HepG2 (cell line): ENCODE measurements at regions not wholly inside any gene's neighbourhood (a gene's known extent, or its start where the extent isn't known, plus 50 kb on each side); places are given as distances from the start of the nearest gene placed in this dataset.

Experiments
- ATAC-seq: fragments of 200-7000 bp; cut with Tn5 transposase; 3 replicates; pipeline ENCODE4 v1.9.1; 2020; ENCODE audit warnings: mild to moderate bottlenecking, moderate library complexity
- BruUV-seq: library from RNA; stranded (reverse); fragments of 400-500 nt; replicated peaks from 2 replicates; lab custom pipeline; 2021; lab: Mats Ljungman, UMichigan
- CTCF ChIA-PET: fragments of 300-600 bp; formaldehyde crosslinking; extraction: SDS; loops from one replicate; lab custom pipeline; 2021; ENCODE audit warnings: low total read pairs, inconsistent platforms, low intra/inter-chr PET ratio; lab: Yijun Ruan, JAX
- POLR2A ChIA-PET: fragments of 350-600 bp; sonication (Branson Sonifier 250); formaldehyde crosslinking; loops from one replicate; lab custom pipeline; 2020; ENCODE audit warnings: antibody characterized with exemption, inconsistent platforms; lab: Yijun Ruan, JAX
- DNase-seq: peaks from one replicate; pipeline ENCODE4 v3.0.0-alpha.2; 2015; ENCODE audit warnings: low spot score
- FAIRE-seq: peaks from 3 replicates; lab custom pipeline; 2011; peaks lifted over from hg19 to GRCh38; lab: Jason Lieb, UNC
- H2AFZ ChIP-seq: one replicate; pipeline ENCODE4 v1.6.1; 2011; ENCODE audit warnings: low read length, inconsistent platforms
- H3K27ac ChIP-seq: fragments of 300-600 bp; 3 replicates; pipeline ENCODE4 v1.8.0; 2011; ENCODE audit warnings: mixed run types, mild to moderate bottlenecking, mixed read lengths, low read length, inconsistent platforms; ENCODE audit not compliant: insufficient read depth; ENCODE audit errors: extremely low read length
- H3K27me3 ChIP-seq, 2 experiments: fragments of 200-600 bp in 1 of 2; 2 replicates in 1 of 2; 3 replicates in 1 of 2; pipeline versions ENCODE4 v1.6.0 to v1.8.0; 2011; ENCODE audit warnings: low read length in 2 of 2, mild to moderate bottlenecking in 2 of 2, moderate library complexity in 2 of 2, inconsistent platforms in 1 of 2; ENCODE audit not compliant: insufficient read depth in 2 of 2, control insufficient read depth in 1 of 2
- H3K36me3 ChIP-seq, 2 experiments: fragments of 200-600 bp in 1 of 2; replicated peaks in 1 of 2; 2 replicates in 1 of 2; 3 replicates in 1 of 2; pipeline versions ENCODE4 v1.5.1 to v1.8.0; 2011; ENCODE audit warnings: low read length in 2 of 2, inconsistent platforms in 1 of 2; ENCODE audit not compliant: insufficient read depth in 2 of 2, control insufficient read depth in 1 of 2
- H3K4me1 ChIP-seq: 2 replicates; pipeline ENCODE4 v1.5.1; 2012; ENCODE audit warnings: low read length, inconsistent platforms; ENCODE audit not compliant: insufficient read depth
- H3K4me2 ChIP-seq: 2 replicates; pipeline ENCODE4 v1.6.0; 2011; ENCODE audit warnings: low read depth, low read length, inconsistent platforms
- H3K4me3 ChIP-seq, 3 experiments: fragments of 200-600 bp in 1 of 3; sonication (generic), shearing (Covaris generic) in 1 of 3; replicated peaks in 1 of 3; 2 replicates each; pipeline ENCODE4 v1.5.1; 2011 to 2016; ENCODE audit warnings: low read length in 3 of 3, inconsistent platforms in 2 of 3, low read depth in 2 of 3, mild to moderate bottlenecking in 2 of 3, control low read depth in 1 of 3, mixed read lengths in 1 of 3; ENCODE audit not compliant: insufficient read depth in 1 of 3
- H3K79me2 ChIP-seq: one replicate; pipeline ENCODE4 v1.6.1; 2011; ENCODE audit warnings: low read length, inconsistent platforms; ENCODE audit not compliant: insufficient read depth
- H3K9ac ChIP-seq: 2 replicates; pipeline ENCODE4 v1.6.0; 2011; ENCODE audit warnings: mild to moderate bottlenecking, low read depth, low read length, inconsistent platforms; ENCODE audit not compliant: insufficient read depth
- H3K9me3 ChIP-seq: 2 replicates; pipeline ENCODE4 v1.5.1; 2012; ENCODE audit warnings: mild to moderate bottlenecking, low read length
- H4K20me1 ChIP-seq: 2 replicates; pipeline ENCODE4 v1.6.0; 2011; ENCODE audit warnings: inconsistent platforms, mild to moderate bottlenecking, low read length, moderate library complexity; ENCODE audit not compliant: insufficient read depth
- ARID4A ChIP-seq: sonication (generic); formaldehyde crosslinking; IDR thresholded peaks from 2 replicates; pipeline ENCODE4 v1.5.0; 2020; ENCODE audit warnings: mild to moderate bottlenecking, missing genetic modification reagents, borderline replicate concordance
- BHLHE40 ChIP-seq: IDR thresholded peaks from 2 replicates; pipeline ENCODE4 v1.6.1; 2011; ENCODE audit warnings: low read length, improper control_type of control experiment
- CHCHD3 ChIP-seq: sonication (generic); formaldehyde crosslinking; IDR thresholded peaks from 2 replicates; pipeline ENCODE4 v1.8.0; 2022; ENCODE audit warnings: mild to moderate bottlenecking, missing genetic modification reagents, moderate library complexity
- HNRNPK ChIP-seq: fragments of 200-400 bp; formaldehyde crosslinking; IDR thresholded peaks from 2 replicates; pipeline ENCODE4 v1.6.1; 2018; ENCODE audit warnings: low read length, low read depth, moderate library complexity, mild to moderate bottlenecking; ENCODE audit not compliant: poor library complexity, severe bottlenecking
- HOXD1 ChIP-seq: sonication (generic); formaldehyde crosslinking; IDR thresholded peaks from 2 replicates; pipeline ENCODE4 v1.5.0; 2020; ENCODE audit warnings: missing genetic modification reagents
- IRF1 ChIP-seq: sonication (generic); formaldehyde crosslinking; IDR thresholded peaks from 2 replicates; pipeline ENCODE4 v1.4.0; 2020; ENCODE audit warnings: low read depth, mild to moderate bottlenecking, missing genetic modification reagents
- MTF2 ChIP-seq: sonication (generic); formaldehyde crosslinking; IDR thresholded peaks from 2 replicates; pipeline ENCODE4 v1.5.0; 2020; ENCODE audit warnings: missing genetic modification reagents, borderline replicate concordance
- NR3C1 ChIP-seq: sonication (generic); formaldehyde crosslinking; IDR thresholded peaks from 2 replicates; pipeline ENCODE4 v1.4.0; 2020; ENCODE audit warnings: missing genetic modification reagents
- RXRB ChIP-seq: IDR thresholded peaks from 2 replicates; pipeline ENCODE4 v1.6.1; 2016; ENCODE audit warnings: borderline replicate concordance, missing genetic modification reagents, missing compliant biosample characterization
- SALL2 ChIP-seq: sonication (generic); formaldehyde crosslinking; IDR thresholded peaks from 2 replicates; pipeline ENCODE4 v1.8.1; 2023; ENCODE audit warnings: mild to moderate bottlenecking, missing genetic modification reagents, inconsistent platforms
- SP4 ChIP-seq: sonication (generic); formaldehyde crosslinking; IDR thresholded peaks from 2 replicates; pipeline ENCODE4 v1.8.1; 2023; ENCODE audit warnings: mild to moderate bottlenecking, missing genetic modification reagents
- TERF1 ChIP-seq: sonication (generic); formaldehyde crosslinking; IDR thresholded peaks from 2 replicates; pipeline ENCODE4 v1.8.0; 2022; ENCODE audit warnings: mild to moderate bottlenecking, missing genetic modification reagents, moderate library complexity
- ZNF382 ChIP-seq: sonication (generic); formaldehyde crosslinking; IDR thresholded peaks from 2 replicates; pipeline ENCODE4 v1.5.0; 2020; ENCODE audit warnings: missing genetic modification reagents, mild to moderate bottlenecking, borderline replicate concordance
- ZNF782 ChIP-seq: sonication (generic); formaldehyde crosslinking; IDR thresholded peaks from 2 replicates; pipeline ENCODE4 v1.4.0; 2020; ENCODE audit warnings: missing genetic modification reagents, mild to moderate bottlenecking, borderline replicate concordance
- ZSCAN9 ChIP-seq: IDR thresholded peaks from 2 replicates; pipeline ENCODE4 v1.6.1; 2016; ENCODE audit warnings: borderline replicate concordance
- WGBS: methylation state at CpG from one replicate; pipeline ENCODE4 v1.1.6; 2017; ENCODE audit warnings: low lambda C conversion rate; 5-methylcytosine and 5-hydroxymethylcytosine counted together
- in situ Hi-C: cut with HindIII; loops from 2 replicates; pipeline ENCODE4 v1.10.0; 2017; ENCODE audit warnings: low pct_unique_long_range_greater_than_20kb; ENCODE audit not compliant: extremely low pct_ligation_motif_present
- intact Hi-C: fragments of 100-400 bp; cut with micrococcal nuclease; formaldehyde crosslinking; loops from one replicate; pipeline ENCODE4 v1.10.0; 2022; ENCODE audit not compliant: unreplicated experiment
- TF ChIP-seq, protein P1 (sequence below): sonication (generic); formaldehyde crosslinking; conservative IDR thresholded peaks from 2 replicates; pipeline ENCODE4 v1.4.0; 2020; ENCODE audit warnings: mild to moderate bottlenecking, missing genetic modification reagents, moderate library complexity

DNA sequence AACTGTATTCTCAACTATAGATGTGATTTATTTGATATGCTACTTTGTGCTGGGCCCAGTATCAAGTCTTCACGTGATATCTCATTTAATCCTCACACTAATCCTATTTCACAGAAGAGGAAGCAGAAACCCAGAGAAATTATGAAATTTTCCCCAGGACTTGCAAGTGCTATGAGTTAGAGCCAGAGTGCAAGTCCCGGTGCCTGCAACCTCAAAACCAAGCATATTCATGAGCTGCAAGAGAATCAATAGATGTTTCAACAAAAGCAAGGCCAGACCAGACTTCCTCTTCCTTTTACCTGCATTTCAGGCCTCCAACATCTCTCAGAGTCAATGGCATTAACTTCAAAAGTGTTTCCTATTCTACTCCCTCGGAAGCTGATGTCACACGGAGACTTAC lies 92.2 kb upstream of the GATB start:
- Histone ChIP-seq H4K20me1 (no peaks in the 10 kb centered on the region), H3K4me3 (no peak overlapping the region), H3K9me3 (no peaks in the 10 kb centered on the region), H3K36me3 (no peaks in the 10 kb centered on the region), H3K79me2 (no peaks in the 10 kb centered on the region), H2AFZ (no peak overlapping the region), H3K4me2 (no peak overlapping the region), H3K9ac (no peak overlapping the region), H3K27me3 (peaks cover 0 to 3% of the 10 kb centered on the region in 2 experiments; a peak in 1 of 5 replicates), H3K4me1 (no peaks in the 10 kb centered on the region), H3K27ac (no peak overlapping the region)
- ChIA-PET POLR2A (no interaction called here), CTCF (no interaction called here)
- ATAC-seq (no peak), FAIRE-seq (no peak), DNase-seq (no peak)
- WGBS = under 1% methylated on average over 4 of the region's 4 CpGs
- intact Hi-C loops (no loop called here), in situ Hi-C loops (no loop called here)
- BruUV-seq = no TSS peak
- TF ChIP-seq HNRNPK = no peak
- TF ChIP-seq ZNF782 (CRISPR knock-in tag) = no peak
- TF ChIP-seq MTF2 = no peak
- TF ChIP-seq, protein P1, sequence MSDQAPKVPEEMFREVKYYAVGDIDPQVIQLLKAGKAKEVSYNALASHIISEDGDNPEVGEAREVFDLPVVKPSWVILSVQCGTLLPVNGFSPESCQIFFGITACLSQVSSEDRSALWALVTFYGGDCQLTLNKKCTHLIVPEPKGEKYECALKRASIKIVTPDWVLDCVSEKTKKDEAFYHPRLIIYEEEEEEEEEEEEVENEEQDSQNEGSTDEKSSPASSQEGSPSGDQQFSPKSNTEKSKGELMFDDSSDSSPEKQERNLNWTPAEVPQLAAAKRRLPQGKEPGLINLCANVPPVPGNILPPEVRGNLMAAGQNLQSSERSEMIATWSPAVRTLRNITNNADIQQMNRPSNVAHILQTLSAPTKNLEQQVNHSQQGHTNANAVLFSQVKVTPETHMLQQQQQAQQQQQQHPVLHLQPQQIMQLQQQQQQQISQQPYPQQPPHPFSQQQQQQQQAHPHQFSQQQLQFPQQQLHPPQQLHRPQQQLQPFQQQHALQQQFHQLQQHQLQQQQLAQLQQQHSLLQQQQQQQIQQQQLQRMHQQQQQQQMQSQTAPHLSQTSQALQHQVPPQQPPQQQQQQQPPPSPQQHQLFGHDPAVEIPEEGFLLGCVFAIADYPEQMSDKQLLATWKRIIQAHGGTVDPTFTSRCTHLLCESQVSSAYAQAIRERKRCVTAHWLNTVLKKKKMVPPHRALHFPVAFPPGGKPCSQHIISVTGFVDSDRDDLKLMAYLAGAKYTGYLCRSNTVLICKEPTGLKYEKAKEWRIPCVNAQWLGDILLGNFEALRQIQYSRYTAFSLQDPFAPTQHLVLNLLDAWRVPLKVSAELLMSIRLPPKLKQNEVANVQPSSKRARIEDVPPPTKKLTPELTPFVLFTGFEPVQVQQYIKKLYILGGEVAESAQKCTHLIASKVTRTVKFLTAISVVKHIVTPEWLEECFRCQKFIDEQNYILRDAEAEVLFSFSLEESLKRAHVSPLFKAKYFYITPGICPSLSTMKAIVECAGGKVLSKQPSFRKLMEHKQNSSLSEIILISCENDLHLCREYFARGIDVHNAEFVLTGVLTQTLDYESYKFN (CRISPR knock-in tag) = no peak
- TF ChIP-seq ZSCAN9 (CRISPR knock-in tag) = no peak
- TF ChIP-seq TERF1 = no peak
- TF ChIP-seq HOXD1 (CRISPR knock-in tag) = no peak
- TF ChIP-seq NR3C1 (CRISPR knock-in tag) = no peak
- TF ChIP-seq SP4 = no peak
- no peak for TF ChIP-seq BHLHE40
- no peak for TF ChIP-seq RXRB (CRISPR knock-in tag)
- no peak for TF ChIP-seq IRF1 (CRISPR knock-in tag)
- TF ChIP-seq ZNF382 = no peak
- TF ChIP-seq SALL2 (CRISPR knock-in tag) = no peak
- no peak for TF ChIP-seq CHCHD3
- no peak for TF ChIP-seq ARID4A (CRISPR knock-in tag)
